NCI-H128 (cell line): ENCODE measurements at regions not wholly inside any gene's neighbourhood (a gene's known extent, or its start where the extent isn't known, plus 50 kb on each side); places are given as distances from the start of the nearest gene placed in this dataset.

Experiments used
- DNase-seq: peaks from one replicate; lab custom pipeline; 2025; ENCODE audit not compliant: unreplicated experiment; lab: John Stamatoyannopoulos, UW

GRCh38 chr12:103011974-103012763 is 54.7 kb downstream of the ASCL1 start:
- no peak for DNase-seq

- no peak for DNase-seq
Observed at GRCh38 chr12:103012884-103013283, 55.4 kb downstream of the ASCL1 start.

GRCh38 chr12:103013741-103014300 is 56.3 kb downstream of the ASCL1 start:
- DNase-seq, result no peak

DNA sequence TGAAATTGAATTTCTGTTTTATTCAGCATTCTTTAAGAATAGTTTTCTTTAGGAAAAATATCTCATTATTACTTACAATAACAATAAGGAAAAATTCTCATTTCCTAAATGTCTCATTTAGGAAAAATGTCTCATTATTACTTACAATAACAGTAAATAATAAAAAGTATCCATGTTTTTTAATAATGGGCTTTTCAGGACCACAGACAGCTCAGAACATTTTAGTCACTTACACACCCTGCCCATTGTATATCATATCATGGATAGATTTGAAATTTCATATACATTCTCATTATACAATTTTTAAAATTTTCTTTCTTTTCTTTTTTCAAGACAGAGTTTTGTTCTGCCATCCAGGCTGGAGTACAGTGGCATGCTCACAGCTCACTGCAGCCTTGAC is 58.9 kb downstream of the ASCL1 start:
- no peak for DNase-seq

DNA sequence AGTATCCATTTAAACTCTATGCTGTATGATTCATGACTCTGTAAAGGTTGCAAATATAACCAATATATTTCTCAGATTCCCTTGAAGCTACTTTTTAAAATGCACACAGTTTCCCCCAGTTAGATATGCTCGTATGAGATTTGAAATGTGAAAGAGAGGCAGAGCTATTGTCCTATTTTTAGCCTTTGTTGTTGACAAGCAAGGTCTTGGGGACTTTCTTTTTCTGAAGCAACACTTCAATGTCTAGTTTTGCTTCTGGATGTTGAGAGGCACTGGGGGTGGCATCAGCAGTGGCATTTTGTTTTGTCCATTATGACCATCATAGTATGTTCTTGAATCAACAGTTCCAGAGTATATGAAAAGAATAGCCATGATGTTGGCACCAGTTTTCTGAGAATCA is 63.4 kb downstream of the ASCL1 start:
- DNase-seq, result no peak

GRCh38 chr12:103021538-103022218 is 64.2 kb downstream of the ASCL1 start:
- DNase-seq, result no peak

DNA sequence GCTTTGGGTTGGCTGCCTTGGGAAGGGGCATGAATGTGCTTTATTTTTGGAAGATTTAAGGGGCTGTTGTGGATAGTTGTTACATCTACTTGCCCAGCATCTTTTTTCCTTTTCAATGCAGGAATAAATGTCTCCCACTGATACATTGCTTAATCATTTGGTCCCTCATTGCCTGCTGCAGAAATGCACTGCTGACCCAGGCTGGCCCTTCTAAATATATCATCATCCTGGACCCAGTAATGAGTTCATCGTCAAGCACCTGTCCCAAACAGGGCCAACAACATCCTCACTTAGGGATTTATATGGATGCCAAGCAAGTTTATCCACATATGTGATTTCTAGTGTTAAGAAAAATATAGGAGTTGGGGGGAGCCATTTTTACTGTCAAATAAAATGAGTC is 67.2 kb downstream of the ASCL1 start:
- DNase-seq, result no peak

DNA sequence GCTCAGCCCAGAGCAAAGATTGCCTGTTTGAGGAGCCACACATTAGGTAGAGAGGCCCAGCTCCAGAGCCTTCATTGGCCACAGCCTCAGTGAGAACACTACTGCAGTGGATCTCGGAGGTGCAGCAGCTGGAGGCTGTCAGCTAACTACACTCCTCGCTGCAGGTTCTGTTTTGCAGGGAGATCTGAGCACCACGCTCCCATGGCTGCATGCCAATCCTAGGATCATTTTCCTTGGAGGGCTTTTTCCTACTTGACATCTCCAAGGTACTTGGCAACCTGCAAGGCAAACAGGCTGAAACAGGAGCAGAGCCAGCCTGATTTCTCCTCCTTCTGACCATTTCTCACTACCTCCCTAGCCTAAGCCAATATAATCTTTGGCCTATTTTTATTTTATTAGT is 69.2 kb downstream of the ASCL1 start:
- peak; percentile 94 for DNase-seq

DNA sequence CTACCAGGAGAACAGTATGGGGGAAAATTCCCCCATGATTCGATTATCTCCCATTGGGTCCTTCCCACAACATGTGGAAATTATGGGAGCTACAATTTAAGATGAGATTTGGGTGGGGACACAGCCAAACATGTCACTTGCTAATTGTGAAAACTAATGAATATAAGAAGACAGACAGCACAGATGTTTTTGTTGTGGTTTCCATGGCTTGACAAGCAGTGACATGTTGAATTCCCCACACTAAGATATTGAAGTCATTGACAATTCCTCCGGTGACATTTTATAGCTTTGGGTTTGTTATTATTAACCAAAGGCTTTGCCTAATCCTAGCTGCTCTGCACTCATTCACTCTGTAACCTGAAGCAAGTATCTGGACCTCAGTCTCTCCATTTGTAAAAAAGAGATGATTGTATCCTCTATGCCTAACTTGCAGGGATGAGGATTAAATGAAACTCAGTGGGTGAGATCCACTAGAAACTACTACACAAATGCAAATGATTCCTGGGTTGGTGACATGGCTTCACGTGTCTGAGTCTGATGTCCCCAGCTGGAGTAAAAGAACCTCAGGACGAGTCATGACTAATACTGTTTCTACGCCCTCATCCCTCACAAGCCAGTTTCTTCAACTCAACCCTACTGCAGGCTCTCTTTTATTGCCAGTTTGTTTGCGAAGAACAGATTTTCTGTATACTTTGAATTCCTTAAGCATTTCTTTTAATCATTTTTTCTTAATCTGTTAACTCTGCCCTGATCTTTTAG is 71.6 kb downstream of the ASCL1 start:
- DNase-seq, result no peak

DNA sequence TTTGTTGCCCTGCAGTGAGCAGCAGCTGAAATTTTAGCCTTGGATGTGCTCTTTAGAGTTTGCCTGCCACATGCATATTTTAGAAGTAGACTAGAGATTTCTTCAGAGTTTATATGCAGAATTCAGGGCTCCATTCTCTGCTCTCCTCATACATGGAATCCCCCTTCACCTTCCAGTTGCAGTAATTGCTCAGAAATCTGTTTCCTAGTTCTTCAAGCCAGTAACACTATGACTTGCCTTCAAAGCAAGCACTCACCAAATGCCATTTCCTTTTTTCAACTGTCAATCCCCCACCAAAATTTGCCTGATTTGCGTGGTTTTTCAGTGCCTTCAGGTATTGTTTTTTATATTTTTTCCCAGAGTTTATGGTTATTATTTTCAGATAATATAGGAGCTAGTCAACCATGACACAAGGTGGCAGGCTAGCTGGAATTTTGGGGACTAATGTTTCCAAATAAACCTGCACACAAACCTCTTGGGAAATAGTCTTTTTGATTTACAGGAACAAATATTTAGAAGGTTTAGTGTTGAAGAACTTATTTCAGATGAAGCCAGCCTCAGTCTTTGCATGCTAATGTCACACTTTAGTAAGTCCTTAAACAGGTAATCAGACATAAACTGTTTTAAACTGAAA is 79.2 kb downstream of the ASCL1 start:
- DNase-seq, result no peak

- DNase-seq, result no peak
Observed at GRCh38 chr12:103043531-103044486, 86.3 kb downstream of the ASCL1 start.

GRCh38 chr12:103046154-103046553 is 88.7 kb downstream of the ASCL1 start:
- DNase-seq, result no peak

DNA sequence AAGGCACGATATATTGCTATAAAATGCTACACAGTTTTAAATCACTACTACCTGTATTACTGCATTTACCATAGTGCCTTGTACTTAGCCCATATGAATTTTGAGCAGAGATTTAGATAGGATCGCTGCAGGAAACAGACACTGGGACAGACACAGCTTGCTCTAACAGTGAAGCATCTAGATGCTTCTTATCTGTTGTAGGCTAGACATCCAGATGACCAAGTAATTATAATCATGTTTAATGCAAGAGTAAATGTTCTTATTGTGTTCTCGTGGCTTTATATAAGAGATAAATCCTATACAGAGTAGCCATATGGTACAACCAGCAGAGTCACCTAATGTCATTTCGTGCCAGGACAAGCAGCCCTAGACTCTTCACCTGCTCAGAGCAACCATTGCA is 92.8 kb downstream of the ASCL1 start:
- no peak for DNase-seq

DNA sequence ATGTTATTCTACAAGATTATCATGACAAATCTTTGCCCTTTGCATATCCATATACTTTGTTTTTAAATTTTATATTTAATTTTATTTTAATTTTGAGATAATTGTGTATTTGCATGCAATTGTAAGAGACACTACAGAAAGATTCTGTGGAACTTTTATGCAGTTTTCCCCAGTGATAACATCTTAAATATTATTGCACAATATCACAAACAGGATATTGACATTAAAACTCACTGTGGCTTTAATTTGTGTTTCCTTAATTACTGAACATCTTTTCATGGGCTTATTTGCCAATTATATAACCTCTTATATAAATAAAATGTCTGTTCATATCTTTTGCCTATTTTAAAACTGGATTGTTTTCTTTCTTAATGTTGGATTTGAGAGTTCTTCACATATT is 95.6 kb downstream of the ASCL1 start:
- DNase-seq, result no peak

DNA sequence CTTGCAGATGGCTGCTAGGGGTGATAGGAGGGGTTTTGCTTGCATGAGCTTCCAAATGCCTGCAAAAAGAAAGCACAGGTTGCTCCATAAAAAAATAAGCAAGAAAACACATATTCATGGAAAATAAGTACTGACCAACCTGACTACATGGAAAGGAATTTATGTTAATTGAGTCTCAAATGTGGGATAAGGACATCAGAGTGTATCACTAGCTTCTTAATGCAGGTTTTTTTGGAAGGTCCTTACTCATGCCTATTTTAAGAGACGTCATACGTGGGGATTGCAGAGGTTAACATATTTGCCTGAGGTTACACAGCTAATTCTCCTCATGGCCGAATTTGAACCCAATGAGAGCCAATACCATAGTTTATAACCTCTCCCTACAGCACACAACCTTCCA is 116.2 kb downstream of the ASCL1 start:
- no peak for DNase-seq

GRCh38 chr12:103075848-103076247 is 118.4 kb downstream of the ASCL1 start:
- no peak for DNase-seq

DNA sequence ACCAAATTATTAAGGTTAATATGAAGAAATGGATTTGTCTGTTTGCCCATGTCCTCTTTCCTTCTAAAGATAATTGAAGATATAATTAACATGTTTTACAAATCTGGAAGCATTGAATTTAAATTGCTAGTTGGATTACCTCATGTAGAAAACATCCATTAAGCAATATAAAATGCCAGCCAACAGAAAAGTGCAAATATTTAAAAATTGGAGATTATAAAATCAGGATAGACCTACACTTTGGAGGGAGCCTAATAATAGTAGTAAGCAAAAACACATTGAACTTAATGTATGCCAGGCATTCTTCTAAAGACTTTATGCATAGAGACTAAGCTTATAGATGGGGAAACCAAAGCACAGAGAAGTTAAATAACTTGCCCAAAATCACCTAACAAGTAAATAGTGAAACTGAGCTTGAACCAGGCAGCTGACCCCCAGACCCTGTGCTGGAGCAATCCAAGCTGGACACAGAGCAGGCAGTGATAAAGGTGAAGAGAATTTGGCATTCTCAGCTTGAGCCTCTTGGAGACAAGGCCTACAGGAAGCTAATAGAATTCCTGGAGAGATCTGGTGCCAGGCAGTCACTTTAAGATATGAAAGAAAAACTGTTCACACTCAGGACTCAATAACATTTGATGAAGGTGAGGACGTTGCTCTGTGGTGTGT is 119.8 kb downstream of the ASCL1 start:
- DNase-seq, result no peak

DNA sequence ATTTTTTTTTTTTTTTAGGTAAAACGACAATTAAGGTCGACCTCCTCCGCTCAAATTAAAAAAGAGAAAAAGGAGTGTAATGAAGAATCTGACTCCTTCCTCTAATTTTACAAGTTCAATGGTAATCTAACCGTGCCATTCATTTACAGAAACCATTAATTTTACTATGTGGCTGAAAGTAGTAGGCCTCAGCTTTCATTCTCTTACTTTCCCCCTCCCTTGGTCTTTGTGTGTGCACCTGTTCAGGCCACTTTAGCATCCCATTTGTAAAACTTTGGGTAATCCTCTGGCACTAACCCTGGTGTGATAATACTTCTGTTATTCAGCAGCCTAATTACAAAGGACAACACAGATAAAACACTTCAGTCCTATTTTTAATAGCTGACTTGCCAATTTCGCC is 128.1 kb downstream of the ASCL1 start:
- no peak for DNase-seq

GRCh38 chr12:103086471-103086870 is 129.0 kb downstream of the ASCL1 start:
- no peak for DNase-seq
